Type B pancreatic cell (in vitro differentiated cells): ENCODE measurements at regions not wholly inside any gene's neighbourhood (a gene's known extent, or its start where the extent isn't known, plus 50 kb on each side); places are given as distances from the start of the nearest gene placed in this dataset.

Experiments used
- DNase-seq: peaks from one replicate; pipeline ENCODE4 v3.0.0; 2021; ENCODE audit warnings: mixed read lengths; ENCODE audit not compliant: unreplicated experiment; ENCODE audit errors: extremely low spot score
- H3K27ac Mint-ChIP-seq: 2 replicates; pipeline ENCODE4 v1.8.0; 2021; ENCODE audit warnings: mild to moderate bottlenecking, mixed read lengths
- H3K27me3 Mint-ChIP-seq: 2 replicates; pipeline ENCODE4 v1.8.0; 2021; ENCODE audit warnings: mixed read lengths
- H3K36me3 Mint-ChIP-seq: 2 replicates; pipeline ENCODE4 v1.8.0; 2021; ENCODE audit warnings: mixed read lengths
- H3K4me1 Mint-ChIP-seq: one replicate; pipeline ENCODE4 v1.8.0; 2021; ENCODE audit warnings: mixed read lengths; ENCODE audit not compliant: unreplicated experiment
- H3K4me3 Mint-ChIP-seq: 2 replicates; pipeline ENCODE4 v1.8.0; 2021; ENCODE audit warnings: mild to moderate bottlenecking, mixed read lengths
- H3K9me3 Mint-ChIP-seq: 2 replicates; pipeline ENCODE4 v1.8.0; 2021; ENCODE audit warnings: mixed read lengths
- CTCF ChIP-seq: fragments of 200-600 bp; sonication (generic); conservative IDR thresholded peaks from 2 replicates; pipeline ENCODE4 v1.5.0; 2021; ENCODE audit warnings: antibody characterized with exemption, mild to moderate bottlenecking

GRCh38 chr12:118548887-118549509 is 172.6 kb downstream of the SUDS3 start:
- Mint-ChIP-seq H3K9me3 (no peaks in the 10 kb centered on the region), H3K27me3 (no peaks in the 10 kb centered on the region), H3K36me3 (no peaks in the 10 kb centered on the region), H3K4me1 (no peaks in the 10 kb centered on the region), H3K4me3 (no peak overlapping the region), H3K27ac (no peak overlapping the region)
- no peak for TF ChIP-seq CTCF
- DNase-seq, result no peak

- Mint-ChIP-seq H3K27me3 (no peaks in the 10 kb centered on the region), H3K27ac (no peak overlapping the region), H3K36me3 (no peaks in the 10 kb centered on the region), H3K4me3 (no peak overlapping the region), H3K9me3 (no peaks in the 10 kb centered on the region), H3K4me1 (no peaks in the 10 kb centered on the region)
- no peak for TF ChIP-seq CTCF
- no peak for DNase-seq
Measured at GRCh38 chr12:118549510-118549980, 173.2 kb downstream of the SUDS3 start.

- no peak overlapping the region for H3K4me3 Mint-ChIP-seq
- peaks cover 8% of the 10 kb centered on the region for H3K27me3 Mint-ChIP-seq
- no peaks in the 10 kb centered on the region for H3K4me1 Mint-ChIP-seq
- no peak for DNase-seq
- no peak overlapping the region for H3K27ac Mint-ChIP-seq
- no peak for TF ChIP-seq CTCF
- H3K9me3 Mint-ChIP-seq, result no peaks in the 10 kb centered on the region
- no peaks in the 10 kb centered on the region for H3K36me3 Mint-ChIP-seq
Measured at GRCh38 chr12:118553856-118554504, 177.6 kb downstream of the SUDS3 start.

GRCh38 chr12:118558941-118559340 is 182.6 kb downstream of the SUDS3 start:
- H3K27me3 Mint-ChIP-seq, result peaks cover 8% of the 10 kb centered on the region
- H3K36me3 Mint-ChIP-seq, result no peaks in the 10 kb centered on the region
- H3K9me3 Mint-ChIP-seq, result no peaks in the 10 kb centered on the region
- no peak overlapping the region for H3K27ac Mint-ChIP-seq
- no peak overlapping the region for H3K4me3 Mint-ChIP-seq
- no peak for TF ChIP-seq CTCF
- no peaks in the 10 kb centered on the region for H3K4me1 Mint-ChIP-seq
- no peak for DNase-seq

GRCh38 chr12:118560733-118561132 is 184.4 kb downstream of the SUDS3 start:
- H3K36me3 Mint-ChIP-seq, result no peaks in the 10 kb centered on the region
- TF ChIP-seq CTCF, result no peak
- H3K4me3 Mint-ChIP-seq, result no peak overlapping the region
- no peak overlapping the region for H3K27ac Mint-ChIP-seq
- H3K9me3 Mint-ChIP-seq, result no peaks in the 10 kb centered on the region
- H3K4me1 Mint-ChIP-seq, result no peaks in the 10 kb centered on the region
- DNase-seq, result no peak
- H3K27me3 Mint-ChIP-seq, result peaks cover 8% of the 10 kb centered on the region
